ENCODE measurements at regions not wholly inside any gene's neighbourhood (a gene's known extent, or its start where the extent isn't known, plus 50 kb on each side); places are given as distances from the start of the nearest gene placed in this dataset.

DNA sequence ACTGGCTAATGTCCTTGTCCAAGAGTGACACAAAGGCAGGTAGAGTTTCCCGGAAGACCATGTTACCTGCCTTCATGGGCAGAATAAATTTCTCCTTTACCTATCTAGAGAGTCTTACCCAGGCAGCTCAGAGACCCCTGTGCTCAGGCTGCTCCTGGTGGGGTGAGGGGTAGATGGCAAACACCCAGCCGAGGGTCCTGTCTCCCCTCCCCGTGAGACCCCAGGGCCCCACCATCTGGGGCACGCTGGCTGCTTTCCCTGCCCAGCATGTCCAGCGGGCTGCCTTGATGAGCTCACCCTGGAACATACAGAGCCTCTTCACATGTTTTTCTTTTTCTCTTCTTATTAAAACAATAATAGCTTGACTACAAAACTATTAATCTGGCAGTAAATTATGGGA lies 116.5 kb downstream of the EDN3 start:
- TF ChIP-seq CTCF (IDR thresholded peaks at IDR 0.05 in 8 of 11, conservative IDR thresholded peaks at IDR 0.05 in 3 of 11), result no peak
- TF ChIP-seq POLR2AphosphoS5 (IDR thresholded peaks at IDR 0.05), result no peak
